TTC549 (cell line): ENCODE measurements at regions not wholly inside any gene's neighbourhood (a gene's known extent, or its start where the extent isn't known, plus 50 kb on each side); places are given as distances from the start of the nearest gene placed in this dataset.
"Not testable (repeated sequence)": the region's sequence is repeated elsewhere in the genome, so short reads cannot be mapped to it uniquely, and the experiment has no call there.

Experiments used
- FAIRE-seq: peaks from 2 replicates; lab custom pipeline; 2012; peaks lifted over from hg19 to GRCh38; lab: Jason Lieb, UNC

DNA sequence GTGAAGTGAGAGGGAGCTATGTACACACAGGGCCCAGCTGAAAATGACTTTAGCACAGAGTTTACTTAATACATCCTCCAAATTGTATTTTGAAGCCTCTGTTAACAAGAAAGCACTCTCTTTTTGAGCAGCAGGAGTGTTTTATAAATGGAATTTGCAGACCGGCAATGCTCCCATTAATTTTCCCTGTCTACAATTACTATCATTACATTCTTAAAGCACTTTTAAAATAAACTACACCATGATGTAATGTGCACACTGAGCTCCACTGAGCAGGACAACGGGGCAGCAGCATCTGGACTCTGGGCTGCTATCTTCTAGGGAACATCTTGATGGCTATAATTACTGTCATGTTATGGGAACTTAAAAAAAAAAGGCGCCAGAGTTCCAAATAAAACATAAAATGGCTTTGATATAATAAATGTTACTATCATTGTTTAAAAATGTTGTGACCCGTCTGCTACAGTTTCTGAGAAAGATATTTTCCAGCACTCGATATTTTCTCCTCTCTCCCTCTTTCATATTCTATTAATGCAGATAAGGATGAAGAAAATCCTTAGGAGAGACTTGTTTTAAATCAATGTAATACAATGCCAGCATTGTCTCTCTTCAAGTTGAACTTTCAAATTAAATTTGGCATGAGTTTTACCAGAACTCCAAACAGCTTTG is 150.9 kb downstream of the HLX start:
- FAIRE-seq, result no peak

DNA sequence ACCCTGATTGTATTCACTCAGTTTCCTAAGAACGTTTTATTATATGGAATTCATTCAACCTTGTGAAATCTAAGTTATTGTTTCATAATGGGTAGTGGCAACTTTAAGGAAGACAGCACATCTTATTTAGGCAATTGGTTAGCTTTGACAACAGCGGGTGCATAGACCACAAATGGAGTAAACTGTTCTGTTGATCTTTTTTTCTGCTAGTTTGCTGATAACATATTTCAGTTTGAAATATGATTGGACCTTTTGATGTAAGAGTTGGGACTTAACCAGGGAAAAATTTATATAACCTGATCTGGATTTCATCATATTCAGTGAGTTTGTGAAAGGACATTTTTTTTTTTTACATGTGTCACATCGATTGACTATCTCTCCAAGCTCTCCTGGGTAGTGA is 151.7 kb downstream of the HLX start:
- no peak for FAIRE-seq

DNA sequence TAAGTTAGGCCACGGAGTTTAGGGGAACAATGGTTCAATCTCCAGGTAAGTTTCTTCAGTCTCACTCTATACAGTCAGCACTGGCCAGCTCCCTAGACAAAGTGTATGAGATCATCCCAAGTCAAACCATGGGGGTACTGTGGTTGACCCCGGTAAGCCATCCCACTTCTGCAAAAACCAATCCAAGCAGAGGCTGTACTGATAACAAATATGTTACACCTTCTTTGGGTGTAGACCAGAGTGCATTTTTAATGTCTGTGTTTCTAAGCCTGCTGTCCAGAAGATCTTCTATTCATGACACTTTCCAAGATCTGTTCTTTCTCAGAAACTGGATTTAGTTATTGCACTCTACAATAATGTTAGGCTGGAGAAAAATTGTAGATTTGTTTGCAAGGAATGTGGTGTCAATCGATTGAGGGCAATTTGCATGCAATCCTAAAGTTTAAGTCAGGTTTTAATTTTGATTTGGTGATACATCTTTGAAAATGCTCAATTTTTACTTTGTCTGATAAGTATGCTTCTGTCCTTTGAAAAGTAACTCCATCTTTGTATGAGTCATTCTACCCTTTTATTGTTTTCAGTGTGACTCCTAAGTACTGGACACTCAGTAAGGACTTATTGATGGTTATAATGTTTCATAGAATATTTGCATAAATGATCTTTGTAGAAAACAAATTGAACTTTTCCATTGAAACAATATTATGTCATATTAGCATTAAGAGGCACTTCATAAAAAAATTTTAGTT is 152.4 kb downstream of the HLX start:
- no peak for FAIRE-seq

DNA sequence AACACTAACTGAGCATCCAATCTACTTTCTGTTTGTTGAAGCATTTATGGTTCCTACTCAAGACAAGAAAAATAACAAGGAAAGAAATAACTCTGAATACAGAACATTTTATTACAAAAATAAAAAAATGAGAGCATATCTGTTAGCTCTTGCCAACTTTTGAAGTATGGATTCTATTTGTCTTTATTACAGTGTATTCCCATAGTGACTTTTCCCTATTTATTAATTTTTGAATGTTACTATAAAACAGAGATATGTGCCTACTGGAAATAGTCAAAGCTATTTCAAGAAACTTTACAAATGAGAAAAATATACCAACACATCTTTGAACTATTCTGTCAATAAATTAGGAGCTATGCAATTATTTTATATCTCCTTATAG is 153.0 kb downstream of the HLX start:
- FAIRE-seq, result peak; percentile 20

DNA sequence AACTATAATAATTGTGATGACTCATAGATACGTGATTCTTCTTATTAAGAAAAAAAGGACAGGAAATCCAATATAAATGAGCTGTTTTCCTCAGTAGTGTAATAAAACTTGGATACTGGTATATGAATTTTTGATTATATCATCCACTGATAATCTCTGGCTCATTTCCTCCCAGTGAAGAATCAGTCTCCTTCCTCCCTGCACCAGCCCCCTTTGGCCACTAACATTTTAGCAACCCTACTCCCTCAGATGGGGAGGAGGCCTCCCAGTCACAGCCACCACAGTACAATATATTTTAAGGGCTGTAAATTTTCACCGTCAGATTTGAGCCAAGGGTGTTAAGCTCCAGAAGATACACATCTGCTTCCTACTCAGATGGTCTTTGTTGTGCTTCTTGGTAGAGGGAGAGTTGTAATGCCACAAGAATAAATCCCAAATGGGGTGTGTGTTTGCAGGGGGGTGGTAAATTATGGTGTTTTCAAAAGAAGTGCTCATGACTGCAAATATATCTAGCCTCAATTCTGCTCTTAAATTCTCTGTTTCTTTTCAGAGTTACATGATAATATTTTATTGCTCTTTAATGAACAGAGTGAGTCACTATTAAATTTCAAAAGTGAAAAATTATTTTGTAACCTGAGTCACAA is 153.5 kb downstream of the HLX start:
- FAIRE-seq, result no peak

DNA sequence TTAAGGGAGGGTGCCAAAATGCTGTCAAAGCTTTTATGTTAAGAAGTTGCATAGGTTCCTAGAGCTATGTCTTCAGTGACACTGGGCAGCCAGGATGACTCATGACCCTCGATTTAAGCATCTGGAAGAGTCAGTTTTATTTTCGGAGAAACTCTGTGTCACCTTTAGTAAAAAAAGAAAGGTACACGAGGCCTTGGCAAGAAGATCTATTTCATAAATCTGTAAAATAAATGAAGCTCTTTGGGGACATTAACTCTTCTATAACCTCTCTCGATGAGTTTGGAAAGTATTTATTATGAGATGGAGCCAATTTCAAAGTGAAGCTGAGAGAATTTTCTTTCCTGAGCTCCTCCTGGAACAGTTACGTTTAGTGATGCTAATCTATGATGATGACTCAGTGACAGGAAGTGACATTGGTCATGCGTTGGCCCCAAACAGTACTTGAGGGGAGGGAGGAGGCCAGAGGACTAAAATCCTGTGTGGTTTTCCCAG is 156.5 kb downstream of the HLX start:
- no peak for FAIRE-seq

DNA sequence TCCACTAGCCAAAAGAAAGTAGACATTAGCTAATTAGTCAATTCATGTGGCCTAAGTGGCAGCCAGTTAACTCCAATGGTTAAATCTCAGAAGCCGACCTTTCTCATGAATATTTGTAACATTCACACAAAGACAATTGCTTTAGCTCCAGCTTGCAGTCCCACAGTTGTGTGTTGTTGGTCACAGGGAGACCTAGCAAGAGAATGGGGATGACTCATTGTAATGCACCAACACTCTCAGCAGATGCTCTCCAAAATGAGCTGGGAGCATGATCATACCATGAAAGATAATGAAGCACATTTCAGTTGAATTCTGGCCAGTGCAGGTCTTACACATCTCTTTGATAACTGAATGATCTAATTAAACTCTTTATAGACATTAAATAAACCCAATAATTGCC is 160.4 kb downstream of the HLX start:
- FAIRE-seq, result no peak

DNA sequence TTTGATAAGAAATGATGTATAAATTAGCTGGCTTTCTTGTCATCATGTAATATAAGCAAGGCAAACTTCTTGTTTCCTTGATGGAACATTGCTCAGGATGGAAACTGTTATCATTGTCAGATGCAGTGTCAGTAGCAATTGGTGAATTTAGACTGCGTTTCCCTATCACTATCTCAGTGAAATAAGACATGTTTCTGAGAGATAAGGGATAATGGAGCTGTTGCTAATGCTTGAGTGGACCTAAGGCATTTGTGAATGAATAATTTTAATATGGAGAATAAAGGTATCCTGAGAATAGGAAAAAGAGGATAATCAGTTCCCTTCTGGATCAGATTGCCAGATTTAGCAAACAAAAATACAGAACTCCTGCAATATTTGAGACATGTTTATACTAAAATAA is 160.9 kb downstream of the HLX start:
- FAIRE-seq, result no peak

DNA sequence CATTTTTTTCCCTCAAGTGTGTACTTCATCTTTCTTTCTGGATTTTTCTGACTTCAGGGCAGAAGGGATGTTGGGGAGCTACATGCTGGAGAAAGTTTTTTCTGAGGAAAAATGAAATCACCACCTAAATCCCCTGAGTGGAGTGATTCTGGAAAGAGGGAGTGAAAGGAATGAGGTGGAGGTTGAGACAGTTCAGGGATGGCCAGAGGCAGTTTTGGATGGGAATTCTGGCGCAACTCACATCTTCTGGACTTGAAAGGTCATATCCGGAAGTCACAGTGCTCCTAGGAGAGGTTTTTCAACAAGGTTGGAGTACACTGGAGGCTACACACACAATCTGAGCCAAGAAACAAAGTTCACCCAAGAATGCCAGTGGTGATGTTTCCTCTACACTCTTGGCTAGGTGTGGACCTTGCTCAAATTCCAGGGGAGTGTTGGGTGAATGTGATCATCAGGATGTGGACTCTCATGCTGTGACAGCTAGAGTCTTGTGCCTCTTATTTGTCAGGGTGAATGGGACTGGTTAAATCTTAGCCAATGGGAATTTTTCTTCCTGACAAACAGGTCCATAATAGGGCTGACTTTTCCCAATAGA is 161.5 kb downstream of the HLX start:
- no peak for FAIRE-seq

DNA sequence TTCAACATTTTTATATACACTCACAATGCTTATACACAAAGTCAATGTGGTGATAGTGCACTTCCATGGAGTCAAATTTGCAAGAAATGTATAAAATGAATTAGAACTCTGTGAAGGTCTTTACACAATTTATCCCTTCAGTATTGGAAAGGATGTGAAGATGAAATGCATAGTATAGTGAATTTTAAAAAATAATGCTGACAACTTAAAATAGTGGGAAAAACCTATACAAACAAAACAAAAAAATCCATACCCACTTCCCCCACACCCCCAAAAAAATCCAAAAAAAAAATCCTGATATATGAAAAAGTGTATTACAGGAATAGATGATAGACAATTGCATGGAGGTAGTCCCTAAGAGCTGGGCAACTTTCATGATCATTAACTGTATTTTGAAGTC is 165.3 kb downstream of the HLX start:
- FAIRE-seq, result no peak

DNA sequence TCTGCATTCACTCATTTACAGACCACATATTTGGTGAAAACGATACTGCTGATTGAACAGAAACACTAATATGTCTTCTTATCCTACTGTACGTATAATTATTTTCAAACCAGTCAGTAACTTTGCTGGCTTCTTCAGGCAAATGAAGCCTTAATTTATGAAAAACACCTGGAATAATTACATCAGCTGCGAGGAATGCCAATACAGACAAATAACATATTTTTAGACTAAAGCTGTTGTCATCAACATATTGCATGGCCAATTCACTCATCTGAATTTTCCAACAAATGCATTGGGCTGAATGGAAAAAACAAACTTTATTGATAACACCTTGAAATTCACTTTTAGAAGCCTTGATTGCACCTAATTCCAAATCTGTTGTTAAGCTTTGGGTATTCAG is 165.9 kb downstream of the HLX start:
- no peak for FAIRE-seq

DNA sequence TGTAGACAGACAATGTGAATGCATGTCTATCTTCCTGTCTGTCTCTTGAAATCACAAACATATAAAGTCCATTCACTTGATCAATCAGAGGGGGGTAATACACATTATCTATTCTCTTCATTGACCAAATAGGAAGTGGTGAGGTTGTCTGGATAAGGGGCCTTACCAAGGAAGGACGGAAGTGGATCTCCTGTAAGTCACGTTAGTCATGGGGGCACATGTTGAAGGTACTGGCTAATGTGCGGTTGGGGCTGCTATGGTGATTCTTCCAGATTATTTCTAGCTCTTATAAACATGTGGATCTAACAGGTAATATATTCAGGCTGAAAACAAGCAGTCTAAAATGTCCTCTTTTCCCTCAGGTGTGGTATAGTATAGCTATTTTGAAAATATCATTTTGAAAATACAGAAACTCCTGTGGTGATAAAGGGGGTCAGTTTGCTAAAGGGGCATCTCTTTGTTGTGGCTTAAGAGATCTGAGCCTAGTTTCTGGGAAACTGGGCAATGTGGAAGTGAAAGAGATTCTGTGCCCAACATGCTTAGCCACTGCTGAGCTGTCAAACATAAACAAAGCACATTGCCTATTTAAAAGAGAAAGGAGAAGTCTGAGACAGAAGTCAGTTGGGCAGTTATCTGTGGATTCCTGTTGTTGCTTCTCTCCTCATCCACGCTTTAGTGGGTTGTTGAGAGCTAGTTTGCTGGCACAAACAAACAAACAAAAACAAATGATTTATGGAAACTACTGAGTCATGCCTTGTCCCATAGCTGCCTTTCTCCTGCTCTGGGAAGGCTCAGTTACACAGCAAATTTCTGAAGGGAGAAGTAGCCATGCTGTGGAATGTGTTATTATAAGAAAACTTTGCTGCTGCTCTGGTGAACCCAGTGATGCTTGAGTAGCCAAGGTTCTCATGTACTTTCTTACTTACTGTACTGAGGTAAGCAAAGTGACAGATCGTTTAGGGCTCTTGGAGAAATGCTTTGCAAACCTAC is 166.9 kb downstream of the HLX start:
- no peak for FAIRE-seq

DNA sequence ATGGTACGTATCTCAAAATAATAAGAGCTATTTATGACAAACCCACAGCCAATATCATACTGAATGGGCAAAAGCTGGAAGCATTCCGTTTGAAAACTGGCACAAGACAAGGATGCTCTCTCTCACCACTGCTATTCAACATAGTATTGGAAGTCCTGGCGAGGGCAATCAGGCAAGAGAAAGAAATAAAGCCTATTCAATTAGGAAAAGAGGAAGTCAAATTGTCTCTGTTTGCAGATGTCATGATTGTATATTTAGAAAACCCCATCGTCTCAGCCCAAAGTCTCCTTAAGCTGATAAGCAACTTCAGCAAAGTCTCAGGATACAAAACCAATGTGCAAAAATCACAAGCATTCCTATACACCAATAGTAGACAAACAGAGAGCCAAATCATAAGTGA is 172.1 kb downstream of the HLX start:
- FAIRE-seq, result not testable (repeated sequence)

DNA sequence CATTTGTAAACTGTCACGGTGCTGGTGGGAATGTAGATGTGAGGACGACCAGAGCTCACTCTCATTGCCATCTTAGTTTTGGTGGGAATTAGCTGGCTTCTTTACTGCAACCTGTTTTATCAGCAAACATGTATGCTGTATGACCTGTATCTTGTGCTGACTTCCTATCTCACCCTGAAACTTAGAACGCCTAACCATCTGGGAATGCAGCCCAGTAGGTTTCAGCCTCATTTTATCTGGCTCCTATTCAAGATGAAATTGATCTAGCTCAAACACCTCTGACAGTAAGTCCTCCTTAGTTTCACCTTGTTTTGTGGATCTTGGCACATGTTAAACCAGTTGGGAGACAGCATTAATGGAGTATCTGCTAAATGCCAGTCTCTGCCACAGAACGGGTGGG is 174.6 kb downstream of the HLX start:
- FAIRE-seq, result no peak

DNA sequence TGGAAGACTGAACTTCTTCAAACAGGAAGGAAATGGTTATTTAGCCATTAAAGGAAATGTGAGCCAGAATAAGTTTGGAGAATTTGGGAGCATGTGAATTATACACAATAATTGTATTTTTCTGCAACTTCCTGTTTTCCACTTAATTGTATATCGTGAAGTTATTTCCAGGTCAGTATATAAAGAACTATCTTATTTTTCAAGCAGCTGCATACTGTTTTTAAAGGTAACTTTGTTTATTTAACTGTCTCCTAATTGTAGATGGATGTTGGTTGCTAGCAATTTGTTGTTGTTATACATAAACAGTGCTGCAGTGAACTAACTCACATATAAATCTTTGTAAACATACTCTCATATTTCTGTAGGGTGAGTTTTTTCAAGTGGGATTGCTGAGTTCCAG is 180.3 kb downstream of the HLX start:
- FAIRE-seq, result no peak

DNA sequence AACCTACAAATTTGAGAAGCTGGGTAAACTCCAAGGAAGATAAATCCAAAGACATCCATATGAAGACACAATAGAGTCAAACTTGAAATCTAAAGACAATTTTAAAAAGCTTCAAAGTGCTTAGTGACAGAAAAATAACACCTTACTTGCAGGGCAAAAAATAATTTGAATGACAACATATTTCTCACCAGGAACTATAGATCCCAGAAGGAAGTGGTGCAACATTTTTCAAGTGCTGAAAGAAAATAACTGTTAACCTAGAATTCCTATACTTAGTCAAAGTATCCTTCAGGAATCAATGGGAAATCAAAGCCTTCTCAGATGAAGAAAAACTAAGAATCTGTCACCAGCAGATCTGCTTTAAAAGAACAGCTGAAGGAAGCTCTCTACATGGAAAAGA is 184.4 kb downstream of the HLX start:
- no peak for FAIRE-seq

DNA sequence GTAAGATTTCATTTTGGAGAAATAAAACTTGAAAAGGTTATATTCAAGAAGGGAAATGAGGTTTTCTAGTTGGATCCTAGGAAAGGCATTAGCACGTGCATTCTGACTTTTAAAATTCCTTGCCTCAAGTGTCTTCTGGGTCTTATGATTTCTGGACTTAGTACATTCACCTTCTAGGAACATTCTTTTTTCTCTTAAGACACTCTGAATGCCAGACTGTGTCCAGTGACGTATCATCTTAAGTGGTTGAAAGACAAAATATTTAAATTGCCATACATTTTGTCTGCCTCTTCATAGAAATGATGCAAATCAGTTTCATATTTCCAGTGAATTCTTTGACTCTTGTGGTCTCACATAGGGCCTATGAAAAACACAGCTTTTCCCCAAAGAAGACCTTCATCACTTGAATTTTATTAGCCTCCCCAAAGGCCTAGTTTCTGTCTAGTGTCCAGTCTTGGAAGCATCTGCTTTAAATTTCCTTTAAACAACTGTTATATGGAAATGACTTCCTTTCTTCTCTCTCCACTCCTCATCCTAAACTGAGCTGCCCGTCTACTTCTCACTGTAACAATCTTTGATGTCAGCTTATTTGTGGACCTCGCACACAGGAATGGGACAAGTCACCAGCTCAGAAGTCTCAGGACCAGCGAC is 187.2 kb downstream of the HLX start:
- no peak for FAIRE-seq

DNA sequence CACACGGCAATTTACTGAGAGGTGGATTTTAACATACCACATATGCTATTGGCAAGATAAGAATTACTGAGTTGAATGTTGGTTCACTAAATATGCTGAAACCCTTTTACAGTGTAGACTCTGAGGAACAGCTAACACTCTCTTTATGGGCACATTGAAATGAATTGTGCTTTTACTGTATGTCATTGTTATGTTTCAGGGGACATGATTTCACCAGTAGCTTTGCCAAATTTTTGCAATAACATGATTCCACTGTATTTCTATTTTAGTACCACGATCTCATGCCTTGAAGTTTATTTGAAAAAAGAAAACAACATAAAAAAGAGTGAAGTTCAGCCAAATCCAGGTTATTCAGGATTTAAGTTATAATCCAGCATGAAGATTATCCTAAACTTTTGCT is 188.5 kb downstream of the HLX start:
- no peak for FAIRE-seq

DNA sequence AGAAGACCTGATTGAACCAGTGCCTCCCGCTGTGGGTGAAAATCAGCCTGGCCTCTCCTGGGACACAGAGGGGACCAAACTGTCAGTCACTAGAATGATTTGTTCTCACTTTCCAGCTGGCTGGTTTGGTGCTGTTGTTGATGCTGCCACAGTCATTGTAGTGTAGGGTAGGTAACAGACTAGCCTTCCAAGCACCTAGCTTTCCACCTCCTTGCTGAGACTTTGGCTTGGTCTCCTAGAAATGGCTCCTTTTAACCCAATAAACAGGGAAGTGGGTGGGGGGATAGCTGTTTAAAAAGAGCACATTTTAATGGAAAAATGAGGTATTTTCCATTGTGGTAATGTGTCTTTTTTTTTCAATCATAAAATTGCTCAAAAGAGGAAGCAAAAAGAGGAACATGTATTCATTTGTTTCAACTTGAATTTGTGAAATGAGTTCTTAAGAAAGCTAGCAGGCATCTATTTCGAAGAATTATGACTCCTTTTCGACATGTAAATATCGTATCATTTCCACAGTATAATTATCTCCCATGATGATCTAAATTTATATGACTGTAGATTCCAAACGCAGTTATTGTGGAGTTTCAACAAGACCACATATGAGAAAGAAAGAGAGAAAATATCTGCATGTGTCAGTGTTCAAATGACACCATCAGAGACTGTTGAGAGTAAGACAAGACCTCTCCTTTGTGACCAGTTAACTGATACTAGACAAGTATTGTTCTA is 190.1 kb downstream of the HLX start:
- FAIRE-seq, result no peak

DNA sequence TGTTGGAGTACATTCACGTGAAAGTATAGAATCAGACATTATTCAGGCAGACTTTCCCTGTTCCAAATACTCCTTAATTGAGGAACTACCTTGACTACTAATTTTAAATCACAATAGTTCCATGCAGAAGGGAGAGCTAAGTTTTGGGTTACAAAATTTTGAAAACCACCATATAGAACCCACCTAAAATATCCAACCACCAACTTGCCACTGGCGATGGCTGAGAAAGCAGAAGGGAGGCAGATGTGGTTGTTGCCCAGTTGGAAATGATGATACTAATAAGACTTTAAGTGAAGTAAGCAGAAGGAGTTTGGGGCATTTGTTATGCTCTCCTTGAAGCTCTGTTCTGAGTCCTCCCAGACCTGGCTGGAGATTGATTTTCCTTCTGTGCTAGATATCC is 190.7 kb downstream of the HLX start:
- FAIRE-seq, result no peak

DNA sequence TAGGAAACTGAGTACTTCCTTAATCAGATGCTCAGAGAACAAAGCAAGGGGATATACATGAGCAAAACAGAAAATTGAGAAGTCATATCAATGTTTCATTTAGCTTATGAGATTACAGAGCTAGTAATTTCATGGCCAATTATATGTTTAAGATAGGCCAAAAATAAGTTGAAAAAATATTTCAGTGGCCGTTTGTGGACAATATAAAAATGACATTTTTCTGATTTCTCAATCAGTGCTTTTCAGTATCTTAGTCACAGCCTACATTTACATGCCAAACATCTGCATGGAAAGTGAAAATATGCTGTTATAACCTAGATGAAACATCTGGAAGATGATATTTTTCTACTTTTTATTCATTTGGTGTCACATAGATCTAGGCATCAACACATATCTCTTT is 192.5 kb downstream of the HLX start:
- no peak for FAIRE-seq
